Ishikawa (cell line): ENCODE measurements at regions not wholly inside any gene's neighbourhood (a gene's known extent, or its start where the extent isn't known, plus 50 kb on each side); places are given as distances from the start of the nearest gene placed in this dataset.

Experiments used
- CEBPB ChIP-seq: IDR thresholded peaks from 2 replicates; pipeline ENCODE4 v1.6.1; 2012
- CREB1 ChIP-seq: IDR thresholded peaks from 2 replicates; pipeline ENCODE4 v1.6.1; 2012; ENCODE audit warnings: low read depth
- EGR1 ChIP-seq: IDR thresholded peaks from 2 replicates; pipeline ENCODE4 v1.6.1; 2012
- EP300 ChIP-seq: IDR thresholded peaks from 2 replicates; pipeline ENCODE4 v1.6.1; 2012; ENCODE audit warnings: borderline replicate concordance
- FOXM1 ChIP-seq: IDR thresholded peaks from 2 replicates; pipeline ENCODE4 v1.6.1; 2012; ENCODE audit warnings: low read depth, borderline replicate concordance
- NFIC ChIP-seq: IDR thresholded peaks from 2 replicates; pipeline ENCODE4 v1.6.1; 2012
- RAD21 ChIP-seq: IDR thresholded peaks from 2 replicates; pipeline ENCODE4 v1.6.1; 2012; ENCODE audit warnings: low read depth
- TAF1 ChIP-seq: IDR thresholded peaks from 2 replicates; pipeline ENCODE4 v1.6.1; 2012; ENCODE audit warnings: low read depth, mild to moderate bottlenecking
- TCF12 ChIP-seq: IDR thresholded peaks from 2 replicates; pipeline ENCODE4 v1.6.1; 2012; ENCODE audit warnings: low read depth
- TEAD4 ChIP-seq: IDR thresholded peaks from 2 replicates; pipeline ENCODE4 v1.6.1; 2012
- YY1 ChIP-seq: IDR thresholded peaks from 2 replicates; pipeline ENCODE4 v1.6.1; 2012; ENCODE audit warnings: low read depth
- ZBTB7A ChIP-seq: IDR thresholded peaks from 2 replicates; pipeline ENCODE4 v1.6.1; 2012; ENCODE audit warnings: low read depth
- TF ChIP-seq, protein P1 (sequence below): IDR thresholded peaks from 2 replicates; pipeline ENCODE4 v1.6.1; 2012; ENCODE audit warnings: low read depth, mild to moderate bottlenecking
- TF ChIP-seq, protein P2 (sequence below): IDR thresholded peaks from 2 replicates; pipeline ENCODE4 v1.6.1; 2012
- TF ChIP-seq, protein P3 (sequence below): IDR thresholded peaks from 2 replicates; pipeline ENCODE4 v1.6.1; 2012

DNA sequence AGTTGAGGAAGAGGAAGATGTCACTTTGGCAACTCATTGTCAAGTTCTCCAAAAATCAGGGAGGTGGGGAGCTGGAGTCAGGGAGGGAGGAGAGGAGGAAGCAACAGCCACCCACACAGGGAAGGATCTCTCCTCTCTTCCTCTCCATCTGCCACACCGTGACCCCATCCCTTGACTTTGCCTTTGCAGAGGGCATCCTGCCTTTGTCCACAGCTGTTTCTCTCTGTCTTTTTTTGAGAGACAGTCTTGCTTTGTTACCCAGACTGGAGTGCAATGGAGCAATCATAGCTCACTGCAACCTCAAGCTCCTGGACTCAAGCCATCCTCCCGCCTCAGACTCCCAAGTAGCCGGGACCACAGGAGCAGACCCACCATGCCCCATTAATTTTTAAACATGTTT lies 276.0 kb downstream of the SHOX start:
- TF ChIP-seq FOXM1 (no peak), YY1 (no peak), TEAD4 (no peak), CEBPB (no peak), TCF12 (no peak)
- TF ChIP-seq, protein P1, sequence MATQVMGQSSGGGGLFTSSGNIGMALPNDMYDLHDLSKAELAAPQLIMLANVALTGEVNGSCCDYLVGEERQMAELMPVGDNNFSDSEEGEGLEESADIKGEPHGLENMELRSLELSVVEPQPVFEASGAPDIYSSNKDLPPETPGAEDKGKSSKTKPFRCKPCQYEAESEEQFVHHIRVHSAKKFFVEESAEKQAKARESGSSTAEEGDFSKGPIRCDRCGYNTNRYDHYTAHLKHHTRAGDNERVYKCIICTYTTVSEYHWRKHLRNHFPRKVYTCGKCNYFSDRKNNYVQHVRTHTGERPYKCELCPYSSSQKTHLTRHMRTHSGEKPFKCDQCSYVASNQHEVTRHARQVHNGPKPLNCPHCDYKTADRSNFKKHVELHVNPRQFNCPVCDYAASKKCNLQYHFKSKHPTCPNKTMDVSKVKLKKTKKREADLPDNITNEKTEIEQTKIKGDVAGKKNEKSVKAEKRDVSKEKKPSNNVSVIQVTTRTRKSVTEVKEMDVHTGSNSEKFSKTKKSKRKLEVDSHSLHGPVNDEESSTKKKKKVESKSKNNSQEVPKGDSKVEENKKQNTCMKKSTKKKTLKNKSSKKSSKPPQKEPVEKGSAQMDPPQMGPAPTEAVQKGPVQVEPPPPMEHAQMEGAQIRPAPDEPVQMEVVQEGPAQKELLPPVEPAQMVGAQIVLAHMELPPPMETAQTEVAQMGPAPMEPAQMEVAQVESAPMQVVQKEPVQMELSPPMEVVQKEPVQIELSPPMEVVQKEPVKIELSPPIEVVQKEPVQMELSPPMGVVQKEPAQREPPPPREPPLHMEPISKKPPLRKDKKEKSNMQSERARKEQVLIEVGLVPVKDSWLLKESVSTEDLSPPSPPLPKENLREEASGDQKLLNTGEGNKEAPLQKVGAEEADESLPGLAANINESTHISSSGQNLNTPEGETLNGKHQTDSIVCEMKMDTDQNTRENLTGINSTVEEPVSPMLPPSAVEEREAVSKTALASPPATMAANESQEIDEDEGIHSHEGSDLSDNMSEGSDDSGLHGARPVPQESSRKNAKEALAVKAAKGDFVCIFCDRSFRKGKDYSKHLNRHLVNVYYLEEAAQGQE: no peak

DNA sequence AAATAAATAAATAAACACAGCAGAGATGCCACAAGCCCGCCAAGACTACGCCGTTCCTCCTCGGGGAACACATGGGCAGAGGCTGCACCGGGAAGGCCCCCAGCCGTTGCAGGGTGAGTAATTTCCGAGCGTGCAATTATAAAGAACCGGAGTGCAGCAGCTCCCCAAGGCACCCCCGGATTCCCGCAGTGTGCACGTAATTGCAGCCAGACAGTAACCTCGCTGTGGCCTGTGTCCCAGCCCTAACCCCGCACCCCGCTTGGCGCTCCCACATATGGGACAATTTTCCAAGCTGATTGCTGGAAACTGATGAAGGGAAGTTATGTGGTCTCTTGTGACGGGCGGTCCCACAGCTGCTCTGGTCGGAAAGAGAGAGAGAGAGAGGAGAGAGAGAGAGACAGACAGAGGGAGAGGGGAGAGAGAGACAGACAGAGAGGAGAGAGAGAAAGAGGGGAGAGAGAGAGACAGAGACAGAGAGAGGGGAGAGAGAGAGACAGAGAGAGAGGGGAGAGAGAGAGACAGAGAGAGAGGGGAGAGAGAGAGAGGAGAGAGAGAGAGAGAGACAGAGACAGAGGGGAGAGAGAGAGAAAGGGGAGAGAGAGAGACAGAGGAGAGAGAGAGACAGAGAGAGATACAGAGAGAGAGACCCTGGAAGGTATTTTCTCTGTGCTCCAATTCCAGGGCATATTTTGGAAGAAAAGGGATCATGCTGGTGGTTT lies 275.4 kb downstream of the SHOX start:
- TF ChIP-seq, protein P2, sequence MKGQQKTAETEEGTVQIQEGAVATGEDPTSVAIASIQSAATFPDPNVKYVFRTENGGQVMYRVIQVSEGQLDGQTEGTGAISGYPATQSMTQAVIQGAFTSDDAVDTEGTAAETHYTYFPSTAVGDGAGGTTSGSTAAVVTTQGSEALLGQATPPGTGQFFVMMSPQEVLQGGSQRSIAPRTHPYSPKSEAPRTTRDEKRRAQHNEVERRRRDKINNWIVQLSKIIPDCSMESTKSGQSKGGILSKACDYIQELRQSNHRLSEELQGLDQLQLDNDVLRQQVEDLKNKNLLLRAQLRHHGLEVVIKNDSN: no peak
- TF ChIP-seq EP300: no peak
- no peak for TF ChIP-seq TAF1
- no peak for TF ChIP-seq CEBPB
- no peak for TF ChIP-seq ZBTB7A
- no peak for TF ChIP-seq YY1
- TF ChIP-seq TCF12: no peak
- TF ChIP-seq, protein P1: no peak
- no peak for TF ChIP-seq TEAD4
- TF ChIP-seq FOXM1: no peak

DNA sequence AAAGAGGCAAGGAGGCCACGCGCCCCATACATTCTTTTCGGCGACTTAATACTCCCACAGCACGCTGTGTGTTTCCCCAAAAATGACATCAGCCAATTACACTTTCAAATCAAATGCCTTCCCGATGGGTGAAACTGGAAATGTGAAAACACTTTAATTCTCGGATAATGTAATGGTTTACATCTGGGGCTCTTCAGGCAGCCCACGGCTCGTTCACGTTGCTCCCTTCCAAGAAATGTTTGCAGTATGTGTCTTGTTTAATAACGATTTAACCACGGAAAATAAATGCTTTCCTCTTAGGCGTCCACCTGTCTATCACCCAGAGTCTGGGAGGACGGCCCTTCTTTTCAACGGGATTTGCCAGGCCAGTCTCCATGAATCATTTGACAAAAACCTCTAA lies 272.5 kb downstream of the SHOX start:
- no peak for TF ChIP-seq EP300

DNA sequence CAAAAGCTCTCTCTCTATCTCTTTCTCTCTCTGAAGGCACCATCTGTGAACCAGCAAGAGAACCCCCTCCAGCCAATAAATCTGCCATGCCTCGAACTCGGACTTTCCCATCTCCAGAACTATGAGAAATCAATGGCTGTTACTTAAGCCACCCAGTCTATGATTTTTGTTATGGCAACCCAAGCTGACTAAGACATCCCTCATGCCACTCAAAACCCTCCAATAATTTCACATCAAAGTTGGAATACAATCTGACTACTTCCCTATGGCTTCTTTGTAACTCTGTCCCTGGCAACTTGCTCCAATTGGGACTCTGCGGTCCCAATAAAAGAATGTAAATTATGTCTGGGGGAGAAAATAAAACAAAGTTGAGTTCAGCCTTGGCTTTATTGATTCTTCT lies 265.7 kb downstream of the SHOX start:
- no peak for TF ChIP-seq CREB1
- TF ChIP-seq, protein P2: no peak
- TF ChIP-seq EGR1: no peak
- no peak for TF ChIP-seq EP300
- no peak for TF ChIP-seq TCF12
- TF ChIP-seq NFIC: no peak
- no peak for TF ChIP-seq RAD21
- no peak for TF ChIP-seq FOXM1
- no peak for TF ChIP-seq TAF1
- TF ChIP-seq, protein P1: no peak
- TF ChIP-seq, protein P3, sequence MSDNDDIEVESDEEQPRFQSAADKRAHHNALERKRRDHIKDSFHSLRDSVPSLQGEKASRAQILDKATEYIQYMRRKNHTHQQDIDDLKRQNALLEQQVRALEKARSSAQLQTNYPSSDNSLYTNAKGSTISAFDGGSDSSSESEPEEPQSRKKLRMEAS: no peak
- no peak for TF ChIP-seq YY1
- no peak for TF ChIP-seq TEAD4
- TF ChIP-seq CEBPB: no peak
- TF ChIP-seq ZBTB7A: no peak

DNA sequence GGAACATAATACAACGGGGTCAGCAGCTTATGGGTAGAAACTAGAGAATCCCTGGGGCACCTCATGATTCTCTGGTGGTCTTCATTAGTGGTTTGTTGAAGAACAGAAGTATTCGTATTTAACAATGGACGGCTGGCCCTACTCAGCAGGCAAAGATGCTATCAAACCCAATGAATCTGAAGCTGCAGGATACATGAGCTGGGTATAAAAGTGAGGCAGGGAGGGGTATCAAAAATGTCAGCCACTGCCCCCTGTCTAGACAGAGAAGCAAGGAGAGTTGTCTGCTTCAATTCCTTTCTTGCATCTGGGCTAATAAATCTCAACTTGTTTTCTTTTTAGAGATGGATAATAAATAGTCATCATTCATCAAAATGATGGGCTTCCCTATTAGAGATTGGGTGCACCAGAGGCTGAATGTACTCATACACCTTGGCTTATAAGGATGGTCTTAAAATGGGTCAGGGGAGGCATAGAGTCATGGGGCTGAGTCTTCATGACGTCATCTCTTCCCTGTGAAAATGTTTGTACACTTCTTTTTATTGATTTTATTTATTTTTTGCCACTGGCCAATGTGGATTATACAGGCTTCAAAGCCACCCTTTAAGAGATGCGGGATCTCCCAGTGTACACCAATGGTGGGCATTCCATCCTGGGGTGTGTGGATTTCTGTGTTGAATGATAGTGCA lies 259.5 kb downstream of the SHOX start:
- TF ChIP-seq RAD21 (no peak), EGR1 (no peak), CEBPB (no peak), YY1 (no peak), ZBTB7A (no peak), CREB1 (no peak), TCF12 (no peak), EP300 (no peak), TEAD4 (no peak), FOXM1 (no peak)
- TF ChIP-seq, protein P1: no peak
- TF ChIP-seq, protein P2: no peak
